ENCODE measurements at regions not wholly inside any gene's neighbourhood (a gene's known extent, or its start where the extent isn't known, plus 50 kb on each side); places are given as distances from the start of the nearest gene placed in this dataset.

DNA sequence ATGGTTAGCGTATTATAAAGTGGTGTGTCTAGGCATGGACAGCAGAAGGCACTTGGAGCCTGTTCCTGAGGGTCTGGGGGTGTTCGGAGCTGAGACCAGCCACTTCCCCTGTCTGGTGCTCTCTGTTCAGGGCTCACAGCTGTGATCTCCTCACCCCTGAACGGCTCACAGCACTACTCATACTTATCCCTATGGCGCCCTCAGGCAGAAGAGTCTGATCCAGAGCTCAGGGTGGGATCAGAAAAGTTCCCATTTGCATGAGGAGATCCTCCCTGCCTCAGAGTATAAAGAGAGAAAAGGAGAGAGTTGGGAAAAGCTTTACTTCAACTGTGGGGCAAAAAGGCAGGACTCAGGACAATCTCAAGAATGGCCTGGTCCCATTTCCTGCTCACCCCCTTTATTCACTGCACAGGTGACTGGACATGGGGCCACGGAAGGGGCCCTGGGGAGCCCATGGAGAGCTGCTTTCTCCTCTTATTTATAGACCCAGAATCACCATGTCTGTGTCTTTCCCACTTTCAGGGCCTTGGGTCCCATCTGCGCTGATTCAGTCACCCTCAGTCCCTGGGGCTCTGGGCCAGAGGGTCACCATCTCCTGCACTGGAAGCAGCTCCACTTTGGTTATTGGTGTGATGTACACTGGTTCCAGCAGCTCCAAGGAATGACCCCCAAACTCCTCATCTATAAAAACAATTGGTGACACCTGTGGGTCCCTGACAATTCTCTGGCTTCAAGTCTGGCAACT lies 97.0 kb upstream of the TOP3B start:
- TF ChIP-seq, protein P1, sequence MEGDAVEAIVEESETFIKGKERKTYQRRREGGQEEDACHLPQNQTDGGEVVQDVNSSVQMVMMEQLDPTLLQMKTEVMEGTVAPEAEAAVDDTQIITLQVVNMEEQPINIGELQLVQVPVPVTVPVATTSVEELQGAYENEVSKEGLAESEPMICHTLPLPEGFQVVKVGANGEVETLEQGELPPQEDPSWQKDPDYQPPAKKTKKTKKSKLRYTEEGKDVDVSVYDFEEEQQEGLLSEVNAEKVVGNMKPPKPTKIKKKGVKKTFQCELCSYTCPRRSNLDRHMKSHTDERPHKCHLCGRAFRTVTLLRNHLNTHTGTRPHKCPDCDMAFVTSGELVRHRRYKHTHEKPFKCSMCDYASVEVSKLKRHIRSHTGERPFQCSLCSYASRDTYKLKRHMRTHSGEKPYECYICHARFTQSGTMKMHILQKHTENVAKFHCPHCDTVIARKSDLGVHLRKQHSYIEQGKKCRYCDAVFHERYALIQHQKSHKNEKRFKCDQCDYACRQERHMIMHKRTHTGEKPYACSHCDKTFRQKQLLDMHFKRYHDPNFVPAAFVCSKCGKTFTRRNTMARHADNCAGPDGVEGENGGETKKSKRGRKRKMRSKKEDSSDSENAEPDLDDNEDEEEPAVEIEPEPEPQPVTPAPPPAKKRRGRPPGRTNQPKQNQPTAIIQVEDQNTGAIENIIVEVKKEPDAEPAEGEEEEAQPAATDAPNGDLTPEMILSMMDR (IDR thresholded peaks at IDR 0.05) = no peak
- no peak for TF ChIP-seq POLR2A (IDR thresholded peaks at IDR 0.05)
